Ovary (tissue), 7 donors: ENCODE measurements at regions not wholly inside any gene's neighbourhood (a gene's known extent, or its start where the extent isn't known, plus 50 kb on each side); places are given as distances from the start of the nearest gene placed in this dataset.

Source experiments
- DNase-seq, 5 donors: peaks; one replicate each; pipeline ENCODE4 v3.0.0-alpha.2; 2019 to 2020
- H3K27ac ChIP-seq, 2 donors: fragments of 200-600 bp; one replicate each; pipeline versions ENCODE4 v1.5.1 to v1.8.0; 2019 to 2022
- H3K27me3 ChIP-seq: fragments of 200-600 bp; one replicate; pipeline ENCODE4 v1.8.0; 2022
- H3K36me3 ChIP-seq: fragments of 200-600 bp; sonication (generic); one replicate; pipeline ENCODE4 v1.5.1; 2019
- H3K4me1 ChIP-seq: one replicate; pipeline ENCODE4 v1.8.1; 2013; ENCODE audit warnings: mild to moderate bottlenecking, moderate library complexity; ENCODE audit not compliant: insufficient read depth
- H3K4me3 ChIP-seq: fragments of 200-600 bp; sonication (generic); one replicate; pipeline ENCODE4 v1.5.1; 2017
- H3K9me3 ChIP-seq, 2 donors: fragments of 200-600 bp in 1 of 2; sonication (generic) in 1 of 2; one replicate each; pipeline versions ENCODE4 v1.5.1 to v1.8.1; 2013 to 2019; ENCODE audit warnings: mild to moderate bottlenecking in 1 of 2, moderate library complexity in 1 of 2
- EP300 ChIP-seq: sonication (generic); formaldehyde crosslinking; IDR thresholded peaks from one replicate; pipeline ENCODE4 v1.6.1; 2017; ENCODE audit warnings: antibody characterized with exemption
- POLR2A ChIP-seq: fragments of 450-650 bp; IDR thresholded peaks from one replicate; pipeline ENCODE4 v1.6.1; 2017; ENCODE audit warnings: antibody characterized with exemption, mild to moderate bottlenecking, moderate library complexity
- WGBS, 3 donors: extraction: QIAGEN DNeasy Blood & Tissue Kit in 1 of 3; methylation state at CpG; one replicate each; pipeline versions ENCODE4 v1.1.5 to v1.1.7; 2013 to 2017; 5-methylcytosine and 5-hydroxymethylcytosine counted together
- intact Hi-C, 4 donors: fragments of 100-400 bp; cut with DNase I; formaldehyde crosslinking; loops; one replicate each; pipeline versions ENCODE4 v1.11.0 to v1.15.1; 2022 to 2023
- TF ChIP-seq, protein P1 (sequence below), 3 donors: fragments of 450-650 bp in 2 of 3; fragments of 200-600 bp in 1 of 3; IDR thresholded peaks; one replicate each; pipeline versions ENCODE4 v1.5.1 to v1.8.0; 2016 to 2022; ENCODE audit warnings: antibody characterized with exemption in 3 of 3, mild to moderate bottlenecking in 1 of 3
- donor health status: DM: no; HTN: no; CAD: no; lungs with moderate emphysema.
- donor health status: DM: no; HTN: no; CAD: no.
- donor health status: Bipolar disorder and iron deficiency.
- donor health status: DM: no; HTN: no; CAD: no.
- donor health status: DM: yes; HTN: yes; CAD: no.

DNA sequence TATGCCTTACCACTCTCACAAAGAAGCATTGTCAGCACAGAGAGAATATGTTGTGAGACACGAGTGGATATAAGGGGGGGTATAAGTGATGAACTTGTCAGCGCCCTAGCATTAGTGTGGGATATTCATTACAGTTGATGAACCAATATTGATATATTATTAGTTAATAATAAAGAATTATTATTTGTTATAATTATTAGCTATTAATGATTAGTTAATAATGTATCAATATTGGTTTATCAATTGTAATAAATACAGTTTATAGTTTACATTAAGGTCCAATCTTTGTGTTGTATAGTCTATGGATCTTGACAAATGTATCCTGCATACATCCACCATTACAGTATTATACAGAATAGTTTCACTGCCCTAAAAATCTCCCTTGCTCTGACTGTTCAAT is 120.2 kb upstream of the NCAM2 start:
- no peak for TF ChIP-seq POLR2A
- TF ChIP-seq, protein P1, sequence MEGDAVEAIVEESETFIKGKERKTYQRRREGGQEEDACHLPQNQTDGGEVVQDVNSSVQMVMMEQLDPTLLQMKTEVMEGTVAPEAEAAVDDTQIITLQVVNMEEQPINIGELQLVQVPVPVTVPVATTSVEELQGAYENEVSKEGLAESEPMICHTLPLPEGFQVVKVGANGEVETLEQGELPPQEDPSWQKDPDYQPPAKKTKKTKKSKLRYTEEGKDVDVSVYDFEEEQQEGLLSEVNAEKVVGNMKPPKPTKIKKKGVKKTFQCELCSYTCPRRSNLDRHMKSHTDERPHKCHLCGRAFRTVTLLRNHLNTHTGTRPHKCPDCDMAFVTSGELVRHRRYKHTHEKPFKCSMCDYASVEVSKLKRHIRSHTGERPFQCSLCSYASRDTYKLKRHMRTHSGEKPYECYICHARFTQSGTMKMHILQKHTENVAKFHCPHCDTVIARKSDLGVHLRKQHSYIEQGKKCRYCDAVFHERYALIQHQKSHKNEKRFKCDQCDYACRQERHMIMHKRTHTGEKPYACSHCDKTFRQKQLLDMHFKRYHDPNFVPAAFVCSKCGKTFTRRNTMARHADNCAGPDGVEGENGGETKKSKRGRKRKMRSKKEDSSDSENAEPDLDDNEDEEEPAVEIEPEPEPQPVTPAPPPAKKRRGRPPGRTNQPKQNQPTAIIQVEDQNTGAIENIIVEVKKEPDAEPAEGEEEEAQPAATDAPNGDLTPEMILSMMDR (IDR thresholded peaks at IDR 0.05): no peak
- no peak for TF ChIP-seq EP300
- H3K4me3 ChIP-seq: no peak overlapping the region
- no peaks in the 10 kb centered on the region for H3K4me1 ChIP-seq
- H3K9me3 ChIP-seq: no peaks in the 10 kb centered on the region
- no peak overlapping the region for H3K27ac ChIP-seq
- DNase-seq: no peak
- intact Hi-C loops: no loop called here
- WGBS, 3 donors: 83 to 89% (median 88%) methylated on average over 2 of the region's 2 CpGs
- H3K36me3 ChIP-seq: no peaks in the 10 kb centered on the region
- no peaks in the 10 kb centered on the region for H3K27me3 ChIP-seq

DNA sequence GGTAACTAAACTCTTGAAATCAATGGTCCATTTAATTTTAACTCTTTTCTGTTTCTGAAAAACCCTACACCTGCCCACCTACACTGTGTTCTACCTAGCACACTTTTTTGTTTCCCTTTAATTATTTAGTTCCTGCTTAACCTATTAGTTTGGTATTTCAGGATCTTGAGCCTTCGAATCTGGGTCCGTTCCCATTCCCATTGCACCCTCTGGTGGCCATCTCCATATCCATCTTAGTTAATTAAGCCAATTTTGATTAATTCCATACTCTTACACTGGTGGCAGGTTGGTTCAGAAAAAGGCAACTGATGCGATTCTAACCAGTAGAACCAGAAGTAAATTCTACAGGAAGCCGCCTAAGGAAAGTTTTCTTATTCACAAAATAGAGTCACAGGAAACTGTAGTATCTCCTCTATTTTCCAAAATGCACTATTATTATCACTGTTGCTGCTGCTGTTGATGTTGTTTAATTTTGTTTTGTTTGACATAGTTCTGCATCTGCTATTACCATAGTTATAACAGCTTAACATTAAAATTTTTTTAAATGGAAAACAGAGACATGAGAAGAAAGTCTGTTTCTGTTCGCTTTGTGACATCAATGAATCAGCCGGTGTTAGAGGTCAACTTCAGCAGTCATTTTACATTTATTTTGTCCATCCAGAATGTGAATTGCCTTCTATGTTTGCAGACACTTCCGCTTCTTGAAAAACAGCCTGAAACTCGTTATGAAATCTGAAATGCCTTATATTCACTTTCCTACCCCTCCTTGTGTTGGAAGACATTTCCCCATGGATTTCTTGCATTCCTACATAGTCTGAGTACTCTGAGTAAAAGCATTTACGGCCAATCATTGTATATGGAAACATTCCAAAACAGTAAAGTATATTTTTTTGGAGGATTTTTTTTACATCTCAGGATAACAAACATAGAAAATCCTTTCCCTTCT is 115.5 kb upstream of the NCAM2 start:
- Histone ChIP-seq H3K9me3 (no peaks in the 10 kb centered on the region), H3K4me1 (no peaks in the 10 kb centered on the region), H3K36me3 (no peaks in the 10 kb centered on the region), H3K27ac (no peak overlapping the region), H3K27me3 (no peaks in the 10 kb centered on the region), H3K4me3 (no peak overlapping the region)
- TF ChIP-seq EP300 (no peak), POLR2A (no peak)
- TF ChIP-seq, protein P1 (IDR thresholded peaks at IDR 0.05): no peak
- WGBS, 3 donors: 41 to 44% (median 42%) methylated on average over 9 of the region's 9 CpGs
- intact Hi-C loops: no loop called here
- DNase-seq: no peak

DNA sequence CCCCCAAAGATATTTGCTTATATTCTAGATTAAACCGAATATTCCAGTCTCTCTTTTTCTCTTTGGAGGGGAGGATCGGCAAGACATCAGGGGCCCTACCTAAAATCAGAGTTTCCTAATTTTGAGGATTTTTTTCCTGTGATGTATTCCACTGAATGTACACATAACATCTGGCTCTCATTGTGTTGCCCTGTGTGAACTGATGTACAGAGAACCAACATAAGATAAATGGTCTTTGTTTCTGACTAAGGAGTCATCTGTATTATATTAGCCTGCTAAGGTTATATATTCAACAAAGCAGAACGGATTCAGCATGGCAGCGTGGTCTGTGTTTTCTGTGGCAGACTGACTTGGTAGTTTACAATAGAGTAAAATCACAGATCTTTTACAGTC is 114.8 kb upstream of the NCAM2 start:
- Histone ChIP-seq H3K4me3 (no peak overlapping the region), H3K27me3 (no peaks in the 10 kb centered on the region), H3K27ac (no peak overlapping the region), H3K9me3 (no peaks in the 10 kb centered on the region), H3K4me1 (no peaks in the 10 kb centered on the region), H3K36me3 (no peaks in the 10 kb centered on the region)
- no peak for DNase-seq
- 66 to 70% (median 70%) methylated on average over 4 of the region's 4 CpGs for WGBS, 3 donors
- intact Hi-C loops: no loop called here
- TF ChIP-seq EP300 (no peak), POLR2A (no peak)
- TF ChIP-seq, protein P1 (IDR thresholded peaks at IDR 0.05): no peak

DNA sequence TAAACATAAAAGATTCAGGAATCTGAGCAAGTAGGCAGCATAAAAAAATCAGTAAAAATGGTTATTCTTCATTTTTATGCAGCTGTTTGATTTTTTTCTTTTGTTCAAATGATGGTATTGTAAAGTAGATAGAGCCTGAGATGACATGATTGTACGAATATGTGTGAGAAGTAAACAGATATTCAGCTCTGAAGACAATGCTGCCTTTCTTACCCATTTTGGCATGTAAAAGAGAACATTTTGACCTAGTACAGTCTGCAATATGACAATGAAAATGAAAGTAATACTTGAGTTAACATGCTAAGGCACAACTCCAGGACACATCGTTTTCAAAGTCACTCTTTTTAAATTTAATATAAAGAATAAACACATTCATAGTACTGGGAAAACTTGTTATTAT is 95.7 kb upstream of the NCAM2 start:
- Histone ChIP-seq H3K9me3 (no peaks in the 10 kb centered on the region), H3K27ac (no peak overlapping the region), H3K27me3 (no peaks in the 10 kb centered on the region), H3K36me3 (no peaks in the 10 kb centered on the region), H3K4me3 (no peak overlapping the region), H3K4me1 (no peaks in the 10 kb centered on the region)
- no peak for DNase-seq
- WGBS, 3 donors: 5 to 23% (median 6%) methylated on average over 2 of the region's 2 CpGs
- intact Hi-C loops: loop anchor here in 1 of 4 donors (2.0 kb wide), 1 partner anchor 14 kb away; no protein-coding TSS in a partner anchor
- TF ChIP-seq EP300 (no peak), POLR2A (no peak)
- TF ChIP-seq, protein P1 (IDR thresholded peaks at IDR 0.05): no peak
